Mammary epithelial cell (primary cell): ENCODE measurements at regions not wholly inside any gene's neighbourhood (a gene's known extent, or its start where the extent isn't known, plus 50 kb on each side); places are given as distances from the start of the nearest gene placed in this dataset.

Source experiments
- CTCF ChIP-seq, 2 donors: IDR thresholded peaks in 1 of 2; conservative IDR thresholded peaks in 1 of 2; 2 replicates each; pipeline ENCODE4 v1.5.1; 2011 to 2012; ENCODE audit warnings: inconsistent platforms in 2 of 2, low read length in 2 of 2, mild to moderate bottlenecking in 2 of 2, control low read depth in 1 of 2, low read depth in 1 of 2; ENCODE audit not compliant: insufficient read depth in 1 of 2; ENCODE audit errors: extremely low read depth in 1 of 2
- EZH2 ChIP-seq: IDR thresholded peaks from 2 replicates; pipeline ENCODE4 v1.6.1; 2012; ENCODE audit warnings: low read length, inconsistent platforms, borderline replicate concordance

- TF ChIP-seq CTCF (conservative IDR thresholded peaks at IDR 0.05 in 1 of 2, IDR thresholded peaks at IDR 0.05 in 1 of 2; ENCODE audit: extremely low read depth in 1 of 2, insufficient read depth in 1 of 2, low read depth in 1 of 2, low read length in 2 of 2) (no peak), EZH2 (no peak)
Observed at GRCh38 chrX:16465081-16465876, 184.7 kb upstream of the S100G start.
